HG03378 (cell line): ENCODE measurements at regions not wholly inside any gene's neighbourhood (a gene's known extent, or its start where the extent isn't known, plus 50 kb on each side); places are given as distances from the start of the nearest gene placed in this dataset.
"Not testable (repeated sequence)": the region's sequence is repeated elsewhere in the genome, so short reads cannot be mapped to it uniquely, and the experiment has no call there.

Experiments used
- ATAC-seq: cut with Tn5 transposase; IDR thresholded peaks from one replicate; pipeline ENCODE4 v1.9.1; 2021; ENCODE audit warnings: mild to moderate bottlenecking, moderate library complexity; ENCODE audit not compliant: unreplicated experiment

- ATAC-seq = no peak
These were observed 561.5 kb upstream of the POT1 start for GRCh38 chr7:125491137-125491536.

DNA sequence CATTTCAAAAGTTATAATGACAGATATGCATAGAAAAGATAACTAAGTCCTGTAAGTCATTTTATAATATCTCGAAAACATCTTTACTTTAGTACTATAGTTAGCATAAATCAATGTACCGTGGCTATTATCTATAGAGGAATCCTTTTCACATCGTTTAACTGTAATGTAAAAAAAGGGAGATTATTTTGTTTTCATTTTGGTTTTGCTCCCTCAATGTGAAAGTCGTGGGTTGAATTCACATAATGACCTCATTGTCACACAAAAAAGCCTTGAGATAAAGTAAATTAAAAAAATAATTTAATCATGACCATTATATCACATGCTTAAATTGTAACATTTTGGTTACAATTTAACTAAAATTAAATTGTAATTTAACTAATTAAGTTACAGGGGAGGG is 560.5 kb upstream of the POT1 start:
- no peak for ATAC-seq

- no peak for ATAC-seq
These were observed 555.6 kb upstream of the POT1 start for GRCh38 chr7:125485223-125485622.

DNA sequence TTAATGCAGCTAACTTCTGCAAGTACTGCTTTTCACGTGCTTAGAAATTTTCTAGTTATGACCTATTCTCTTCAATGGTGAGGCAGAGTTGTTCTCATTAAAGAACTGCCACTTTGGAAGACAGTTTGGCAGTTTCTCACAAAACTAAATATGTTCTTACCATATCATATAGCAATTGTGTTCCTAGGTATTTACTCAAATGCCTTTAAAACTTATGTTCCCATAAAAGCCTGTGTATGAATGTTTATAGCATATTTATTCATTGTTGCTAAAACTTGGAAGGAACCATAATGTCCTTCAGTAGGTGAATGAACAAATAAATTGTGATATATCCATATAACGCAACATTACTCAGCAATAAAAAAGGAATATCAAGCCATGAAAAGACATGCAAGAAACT is 555.1 kb upstream of the POT1 start:
- no peak for ATAC-seq

DNA sequence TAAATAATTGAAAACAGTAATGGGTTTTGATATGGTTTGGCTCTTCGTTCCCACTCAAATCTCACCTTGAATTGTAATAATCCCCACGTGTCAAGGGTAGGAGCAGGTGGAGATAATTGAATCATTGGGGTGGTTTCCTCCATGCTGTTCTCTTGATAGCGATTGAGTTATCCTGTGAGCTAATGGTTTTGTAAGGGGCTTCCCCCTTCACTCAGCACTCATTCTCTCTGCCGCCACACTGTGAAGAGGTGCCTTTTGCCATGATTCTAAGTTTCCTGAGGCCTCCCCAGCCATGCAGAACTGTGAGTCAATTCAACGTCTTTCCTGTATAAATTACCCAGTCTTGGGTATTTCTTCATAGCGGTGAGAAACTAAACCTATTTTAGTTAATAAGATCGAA is 551.7 kb upstream of the POT1 start:
- no peak for ATAC-seq

DNA sequence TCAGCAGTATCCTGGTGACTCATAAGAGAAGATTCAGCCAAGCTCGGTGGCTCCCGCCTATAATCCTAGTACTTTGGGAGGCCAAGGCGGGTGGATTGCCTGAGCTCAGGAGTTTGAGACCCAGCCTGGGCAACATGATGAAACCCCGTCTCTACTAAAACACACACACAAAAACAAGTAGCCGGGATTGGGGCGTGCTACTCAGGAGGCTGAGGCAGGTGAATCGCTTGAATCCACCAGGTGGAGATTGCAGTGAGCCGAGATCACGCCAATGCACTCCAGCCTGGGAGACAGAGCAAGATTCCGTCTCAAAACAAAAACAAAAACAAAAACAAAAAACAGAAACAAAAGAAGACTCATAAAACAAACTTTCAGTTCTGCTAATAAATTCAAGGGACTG is 551.1 kb upstream of the POT1 start:
- no peak for ATAC-seq

DNA sequence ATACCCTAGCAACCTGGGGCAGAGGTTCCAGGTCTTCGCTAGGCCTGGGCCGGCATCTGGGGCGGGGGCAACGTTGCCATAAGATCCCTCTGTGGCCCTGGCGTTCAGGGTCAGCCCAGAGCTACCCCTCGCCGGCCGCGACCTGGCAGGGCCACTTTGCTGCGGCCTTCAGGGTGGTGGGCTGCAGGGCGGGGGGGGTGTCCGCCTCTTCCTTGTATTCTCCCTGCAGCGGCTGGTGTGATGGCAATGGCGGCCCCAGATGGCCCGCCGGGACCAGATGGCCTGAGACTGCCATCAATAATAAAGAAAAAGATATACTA is 539.2 kb upstream of the POT1 start:
- ATAC-seq = no peak

DNA sequence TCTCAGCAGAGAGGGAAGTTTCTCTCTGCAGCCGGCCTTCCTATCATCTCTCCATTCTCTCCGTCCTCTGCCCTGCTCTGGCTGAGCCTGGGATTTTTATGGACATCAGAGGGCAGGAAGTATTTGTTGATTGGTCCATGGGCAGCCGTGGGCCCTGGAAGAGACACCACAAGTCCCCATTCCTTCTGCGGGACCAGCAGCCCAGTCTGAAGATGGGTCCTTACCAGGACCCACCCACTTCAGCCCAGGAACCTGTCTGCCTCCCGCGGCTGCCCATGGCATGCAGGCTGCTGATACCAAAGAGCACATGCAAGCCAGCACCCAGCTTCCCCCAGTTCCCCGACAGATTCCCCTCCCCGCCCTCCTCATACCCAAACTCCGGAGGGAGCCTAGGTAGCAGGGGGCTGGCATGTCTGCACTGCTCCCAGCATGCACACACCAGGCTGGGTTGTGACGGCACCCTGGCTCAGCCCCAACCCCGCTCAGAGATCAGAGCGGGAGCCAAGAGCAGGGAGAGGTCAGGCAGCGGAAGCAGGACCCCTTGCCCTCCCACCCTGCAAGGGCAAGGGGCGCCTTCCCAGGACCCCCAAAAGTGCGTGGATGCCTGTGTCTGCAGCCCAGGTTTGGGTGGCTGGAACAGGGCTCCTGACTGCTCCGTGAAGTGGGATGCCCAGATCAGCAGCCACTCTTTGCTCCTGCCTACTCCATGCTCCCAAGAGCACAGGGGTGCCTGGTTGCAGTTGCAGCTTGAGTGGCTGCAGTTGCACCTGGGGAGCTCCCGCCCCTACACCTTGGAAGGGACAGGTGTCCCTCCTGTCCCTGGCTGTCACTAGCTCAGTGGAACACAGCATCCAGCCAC is 538.6 kb upstream of the POT1 start:
- ATAC-seq = no peak

DNA sequence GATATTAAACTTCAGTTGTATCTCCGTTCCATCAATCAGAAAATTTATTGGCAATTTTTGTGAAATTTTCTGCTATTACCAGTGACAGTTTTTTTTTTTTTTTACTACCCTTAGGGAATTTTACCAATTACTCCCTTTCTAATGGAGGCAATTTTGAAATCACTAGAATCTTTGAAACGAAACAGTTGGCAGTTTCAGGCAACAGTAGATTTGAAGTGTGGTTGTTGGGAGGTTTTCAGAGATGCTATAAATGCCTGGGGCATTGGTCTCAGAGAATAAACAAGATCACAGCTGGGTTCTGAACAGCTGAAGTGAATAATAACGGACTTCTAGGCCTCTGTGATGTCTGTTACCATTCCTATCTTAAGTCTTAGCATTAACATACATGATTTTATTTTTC is 535.9 kb upstream of the POT1 start:
- no peak for ATAC-seq

DNA sequence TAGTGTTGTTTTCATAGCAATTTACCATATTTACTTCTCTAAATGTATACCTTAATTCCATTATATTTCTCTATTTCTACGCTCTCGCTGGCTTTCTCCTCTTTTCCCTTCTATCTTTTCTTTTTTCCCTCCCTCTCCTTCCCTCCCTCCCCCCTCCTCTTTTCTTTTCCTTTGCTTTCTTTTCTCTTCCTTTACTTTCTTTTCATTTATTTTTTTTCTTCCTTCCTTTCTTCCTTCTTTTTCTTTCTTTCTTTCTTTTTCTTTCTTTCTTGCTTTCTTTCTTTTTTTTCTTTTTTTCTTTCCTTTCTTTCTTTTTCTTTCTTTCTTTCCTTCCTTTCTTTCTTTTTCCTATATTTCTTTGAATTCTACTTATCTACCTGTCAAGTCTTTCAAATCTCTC is 533.0 kb upstream of the POT1 start:
- ATAC-seq = no peak

GRCh38 chr7:125459038-125459437 is 529.4 kb upstream of the POT1 start:
- ATAC-seq = no peak

GRCh38 chr7:125450749-125451148 is 521.1 kb upstream of the POT1 start:
- ATAC-seq = no peak

- no peak for ATAC-seq
These were observed 516.2 kb upstream of the POT1 start for GRCh38 chr7:125445836-125446235.

- no peak for ATAC-seq
These were observed 515.2 kb upstream of the POT1 start for GRCh38 chr7:125444864-125445263.

- no peak for ATAC-seq
These were observed 506.6 kb upstream of the POT1 start for GRCh38 chr7:125436220-125436619.

DNA sequence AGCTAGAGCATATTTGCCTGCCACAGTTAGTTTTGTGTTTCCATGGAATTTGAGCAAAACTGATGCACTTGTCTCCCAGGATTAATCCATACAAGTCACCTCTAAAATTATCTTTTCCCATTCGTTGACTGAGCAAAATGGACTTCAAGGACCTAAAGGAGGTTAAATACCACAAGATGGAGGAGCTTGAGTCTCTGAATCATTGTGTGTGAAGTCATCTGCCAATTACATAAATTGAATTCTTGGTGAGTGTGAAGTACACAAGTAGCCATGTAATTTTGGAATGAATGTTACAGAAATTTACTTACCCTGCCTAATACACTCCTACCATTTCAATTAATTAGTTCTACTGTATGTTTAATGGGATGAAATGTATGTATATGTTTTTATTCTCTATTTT is 501.7 kb upstream of the POT1 start:
- no peak for ATAC-seq

GRCh38 chr7:125430013-125430412 is 500.4 kb upstream of the POT1 start:
- no peak for ATAC-seq

DNA sequence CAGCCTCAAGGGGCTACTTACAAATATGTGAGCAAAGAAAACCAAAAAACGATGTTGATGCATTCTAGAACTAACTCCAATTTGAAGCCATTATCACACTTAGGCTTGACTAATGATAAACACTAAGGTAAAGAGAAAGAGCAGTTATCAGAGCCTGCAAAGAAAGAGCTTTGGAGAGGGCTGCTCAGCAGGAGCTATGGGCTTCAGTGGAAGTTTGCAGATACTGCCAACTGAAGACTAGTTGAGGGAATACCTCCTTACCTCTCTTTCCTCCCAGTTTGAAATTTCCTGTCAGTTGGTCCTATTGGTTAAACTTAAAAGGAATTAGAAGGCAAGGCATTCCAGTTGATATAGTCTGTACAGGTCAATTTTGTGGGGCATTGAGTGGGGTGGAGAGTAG is 498.1 kb upstream of the POT1 start:
- no peak for ATAC-seq

- ATAC-seq = no peak
These were observed 495.9 kb upstream of the POT1 start for GRCh38 chr7:125425506-125425905.

GRCh38 chr7:125424721-125425120 is 495.1 kb upstream of the POT1 start:
- ATAC-seq = no peak

- no peak for ATAC-seq
These were observed 494.0 kb upstream of the POT1 start for GRCh38 chr7:125423458-125424155.

- ATAC-seq = not testable (repeated sequence)
These were observed 491.8 kb upstream of the POT1 start for GRCh38 chr7:125421407-125421806.
